ENCODE measurements at regions not wholly inside any gene's neighbourhood (a gene's known extent, or its start where the extent isn't known, plus 50 kb on each side); places are given as distances from the start of the nearest gene placed in this dataset.

DNA sequence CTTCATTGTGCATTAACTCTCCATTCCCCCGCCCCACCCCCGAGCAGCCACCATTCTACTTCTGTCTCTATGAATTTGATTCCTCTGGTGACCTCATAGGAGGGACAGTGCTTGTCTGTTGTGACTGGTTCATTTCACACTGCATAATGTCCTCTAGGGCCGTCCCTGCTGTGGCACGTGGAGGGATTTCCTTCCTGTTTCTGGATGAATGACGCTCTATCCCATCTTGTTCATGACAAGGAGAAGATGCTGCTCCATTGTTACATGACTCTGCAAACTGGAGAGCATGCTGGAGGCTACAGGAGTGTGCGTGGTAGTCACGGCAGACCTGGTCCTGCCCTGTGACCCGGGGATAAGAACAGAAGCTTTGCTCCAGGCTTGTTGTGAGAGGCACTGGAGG is 61.3 kb downstream of the RTL6 start:
- TF ChIP-seq, protein P1, sequence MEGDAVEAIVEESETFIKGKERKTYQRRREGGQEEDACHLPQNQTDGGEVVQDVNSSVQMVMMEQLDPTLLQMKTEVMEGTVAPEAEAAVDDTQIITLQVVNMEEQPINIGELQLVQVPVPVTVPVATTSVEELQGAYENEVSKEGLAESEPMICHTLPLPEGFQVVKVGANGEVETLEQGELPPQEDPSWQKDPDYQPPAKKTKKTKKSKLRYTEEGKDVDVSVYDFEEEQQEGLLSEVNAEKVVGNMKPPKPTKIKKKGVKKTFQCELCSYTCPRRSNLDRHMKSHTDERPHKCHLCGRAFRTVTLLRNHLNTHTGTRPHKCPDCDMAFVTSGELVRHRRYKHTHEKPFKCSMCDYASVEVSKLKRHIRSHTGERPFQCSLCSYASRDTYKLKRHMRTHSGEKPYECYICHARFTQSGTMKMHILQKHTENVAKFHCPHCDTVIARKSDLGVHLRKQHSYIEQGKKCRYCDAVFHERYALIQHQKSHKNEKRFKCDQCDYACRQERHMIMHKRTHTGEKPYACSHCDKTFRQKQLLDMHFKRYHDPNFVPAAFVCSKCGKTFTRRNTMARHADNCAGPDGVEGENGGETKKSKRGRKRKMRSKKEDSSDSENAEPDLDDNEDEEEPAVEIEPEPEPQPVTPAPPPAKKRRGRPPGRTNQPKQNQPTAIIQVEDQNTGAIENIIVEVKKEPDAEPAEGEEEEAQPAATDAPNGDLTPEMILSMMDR (IDR thresholded peaks at IDR 0.05): no peak
- no peak for TF ChIP-seq POLR2A (IDR thresholded peaks at IDR 0.05)
